SHP77 (cell line): ENCODE measurements at regions not wholly inside any gene's neighbourhood (a gene's known extent, or its start where the extent isn't known, plus 50 kb on each side); places are given as distances from the start of the nearest gene placed in this dataset.

Experiments
- DNase-seq, 2 experiments: peaks; one replicate each; lab custom pipeline; 2025; lab: John Stamatoyannopoulos, UW

- DNase-seq = no peak
Measured at GRCh38 chr4:116872308-116872707, 213.1 kb downstream of the TRAM1L1 start.

- DNase-seq = no peak
Measured at GRCh38 chr4:116870686-116871085, 214.7 kb downstream of the TRAM1L1 start.

GRCh38 chr4:116866106-116866505 lies 219.3 kb downstream of the TRAM1L1 start:
- no peak for DNase-seq

GRCh38 chr4:116862592-116862991 lies 222.8 kb downstream of the TRAM1L1 start:
- DNase-seq = no peak

GRCh38 chr4:116860891-116861290 lies 224.5 kb downstream of the TRAM1L1 start:
- DNase-seq = no peak

GRCh38 chr4:116849620-116850019 lies 235.8 kb downstream of the TRAM1L1 start:
- DNase-seq = no peak

- no peak for DNase-seq
Measured at GRCh38 chr4:116847616-116848015, 237.8 kb downstream of the TRAM1L1 start.

- no peak for DNase-seq
Measured at GRCh38 chr4:116839826-116840225, 245.6 kb downstream of the TRAM1L1 start.

GRCh38 chr4:116838609-116839008 lies 246.8 kb downstream of the TRAM1L1 start:
- DNase-seq = no peak

- DNase-seq = no peak
Measured at GRCh38 chr4:116829187-116829586, 256.2 kb downstream of the TRAM1L1 start.

- DNase-seq = no peak
Measured at GRCh38 chr4:116824172-116824571, 261.2 kb downstream of the TRAM1L1 start.

GRCh38 chr4:116811730-116812129 lies 273.6 kb downstream of the TRAM1L1 start:
- DNase-seq = no peak

GRCh38 chr4:116796022-116796421 lies 289.4 kb downstream of the TRAM1L1 start:
- DNase-seq = no peak

GRCh38 chr4:116788723-116789122 lies 296.7 kb downstream of the TRAM1L1 start:
- DNase-seq = no peak

- no peak for DNase-seq
Measured at GRCh38 chr4:116755051-116755450, 330.3 kb downstream of the TRAM1L1 start.

- DNase-seq = no peak
Measured at GRCh38 chr4:116752027-116752426, 333.3 kb downstream of the TRAM1L1 start.

- DNase-seq = no peak
Measured at GRCh38 chr4:116736756-116737155, 348.6 kb downstream of the TRAM1L1 start.

GRCh38 chr4:116734178-116734577 lies 351.2 kb downstream of the TRAM1L1 start:
- no peak for DNase-seq

- no peak for DNase-seq
Measured at GRCh38 chr4:116733370-116733769, 352.0 kb downstream of the TRAM1L1 start.

GRCh38 chr4:116726523-116726922 lies 358.9 kb downstream of the TRAM1L1 start:
- DNase-seq = no peak

GRCh38 chr4:116724249-116724648 lies 361.1 kb downstream of the TRAM1L1 start:
- no peak for DNase-seq

GRCh38 chr4:116705466-116705865 lies 379.9 kb downstream of the TRAM1L1 start:
- no peak for DNase-seq

- no peak for DNase-seq
Measured at GRCh38 chr4:116702949-116703348, 382.4 kb downstream of the TRAM1L1 start.

- no peak for DNase-seq
Measured at GRCh38 chr4:116688536-116688935, 396.8 kb downstream of the TRAM1L1 start.

GRCh38 chr4:116668190-116668589 lies 417.2 kb downstream of the TRAM1L1 start:
- DNase-seq = no peak
